ENCODE measurements at regions not wholly inside any gene's neighbourhood (a gene's known extent, or its start where the extent isn't known, plus 50 kb on each side); places are given as distances from the start of the nearest gene placed in this dataset.

- no peak for ATAC-seq
- WGBS, 2 donors (ENCODE audit: low coverage in 1 of 2), result 74 to 78% methylated on average over 4 to 5 of the region's 6 CpGs
Observed at GRCh38 chr12:5191803-5192538, 148.3 kb downstream of the KCNA5 start.

GRCh38 chr12:5192726-5193125 lies 149.0 kb downstream of the KCNA5 start:
- Histone ChIP-seq H3K27me3 (peaks cover 7% of the 10 kb centered on the region), H3K4me3 (no peak overlapping the region), H3K27ac (no peak overlapping the region), H3K4me1 (no peaks in the 10 kb centered on the region), H3K9me3 (no peaks in the 10 kb centered on the region), H3K36me3 (no peaks in the 10 kb centered on the region)
- ATAC-seq, result no peak
- WGBS, 2 donors (ENCODE audit: low coverage in 1 of 2), result 55 to 80% methylated on average over 1 to 2 of the region's 2 CpGs
- TF ChIP-seq, protein P1, sequence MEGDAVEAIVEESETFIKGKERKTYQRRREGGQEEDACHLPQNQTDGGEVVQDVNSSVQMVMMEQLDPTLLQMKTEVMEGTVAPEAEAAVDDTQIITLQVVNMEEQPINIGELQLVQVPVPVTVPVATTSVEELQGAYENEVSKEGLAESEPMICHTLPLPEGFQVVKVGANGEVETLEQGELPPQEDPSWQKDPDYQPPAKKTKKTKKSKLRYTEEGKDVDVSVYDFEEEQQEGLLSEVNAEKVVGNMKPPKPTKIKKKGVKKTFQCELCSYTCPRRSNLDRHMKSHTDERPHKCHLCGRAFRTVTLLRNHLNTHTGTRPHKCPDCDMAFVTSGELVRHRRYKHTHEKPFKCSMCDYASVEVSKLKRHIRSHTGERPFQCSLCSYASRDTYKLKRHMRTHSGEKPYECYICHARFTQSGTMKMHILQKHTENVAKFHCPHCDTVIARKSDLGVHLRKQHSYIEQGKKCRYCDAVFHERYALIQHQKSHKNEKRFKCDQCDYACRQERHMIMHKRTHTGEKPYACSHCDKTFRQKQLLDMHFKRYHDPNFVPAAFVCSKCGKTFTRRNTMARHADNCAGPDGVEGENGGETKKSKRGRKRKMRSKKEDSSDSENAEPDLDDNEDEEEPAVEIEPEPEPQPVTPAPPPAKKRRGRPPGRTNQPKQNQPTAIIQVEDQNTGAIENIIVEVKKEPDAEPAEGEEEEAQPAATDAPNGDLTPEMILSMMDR (IDR thresholded peaks at IDR 0.05), result no peak
- no peak for TF ChIP-seq EP300 (IDR thresholded peaks at IDR 0.05)
- no peak for TF ChIP-seq POLR2AphosphoS5 (IDR thresholded peaks at IDR 0.05)
- TF ChIP-seq POLR2A (IDR thresholded peaks at IDR 0.05), result no peak

More at GRCh38 chr12:5191803-5192538, 148.3 kb downstream of the KCNA5 start:
- no peaks in the 10 kb centered on the region for H3K36me3 ChIP-seq
- peaks cover 1% of the 10 kb centered on the region for H3K27me3 ChIP-seq
- H3K4me3 ChIP-seq, result no peak overlapping the region
- no peak overlapping the region for H3K27ac ChIP-seq
- TF ChIP-seq POLR2A (IDR thresholded peaks at IDR 0.05), result no peak
- TF ChIP-seq, protein P1 (IDR thresholded peaks at IDR 0.05), result no peak
- no peaks in the 10 kb centered on the region for H3K9me3 ChIP-seq
- H3K4me1 ChIP-seq, result no peaks in the 10 kb centered on the region

DNA sequence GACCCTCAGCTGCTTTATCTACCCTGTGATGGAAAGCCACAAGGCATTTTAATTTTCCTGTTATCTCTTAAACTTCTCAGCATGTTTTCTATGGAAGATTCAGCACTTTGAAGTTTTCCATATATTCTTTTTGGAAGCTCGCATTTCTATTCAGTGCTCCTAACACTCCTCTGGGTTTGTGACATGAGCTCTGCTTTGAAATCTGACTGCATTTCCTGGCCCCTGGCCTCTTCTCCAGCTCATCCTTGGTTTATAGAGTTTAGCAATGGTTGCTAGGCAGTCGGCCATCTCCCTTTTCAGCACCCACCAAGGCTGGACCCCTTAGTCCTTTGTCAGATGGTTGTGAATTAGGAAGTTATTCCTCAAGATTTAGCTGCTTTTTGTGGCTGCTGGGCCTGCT lies 150.6 kb downstream of the KCNA5 start:
- no peak overlapping the region for H3K4me3 ChIP-seq
- no peak overlapping the region for H3K27ac ChIP-seq
- WGBS, 2 donors (ENCODE audit: low coverage in 1 of 2), result 74 to 92% methylated on average over 2 of the region's 2 CpGs
- TF ChIP-seq, protein P1 (IDR thresholded peaks at IDR 0.05), result no peak
- TF ChIP-seq POLR2AphosphoS5 (IDR thresholded peaks at IDR 0.05), result no peak
- TF ChIP-seq EP300 (IDR thresholded peaks at IDR 0.05), result no peak
- TF ChIP-seq POLR2A (IDR thresholded peaks at IDR 0.05), result no peak
- no peaks in the 10 kb centered on the region for H3K4me1 ChIP-seq
- peaks cover 18% of the 10 kb centered on the region for H3K27me3 ChIP-seq
- no peak for ATAC-seq
- H3K36me3 ChIP-seq, result no peaks in the 10 kb centered on the region
- H3K9me3 ChIP-seq, result no peaks in the 10 kb centered on the region

DNA sequence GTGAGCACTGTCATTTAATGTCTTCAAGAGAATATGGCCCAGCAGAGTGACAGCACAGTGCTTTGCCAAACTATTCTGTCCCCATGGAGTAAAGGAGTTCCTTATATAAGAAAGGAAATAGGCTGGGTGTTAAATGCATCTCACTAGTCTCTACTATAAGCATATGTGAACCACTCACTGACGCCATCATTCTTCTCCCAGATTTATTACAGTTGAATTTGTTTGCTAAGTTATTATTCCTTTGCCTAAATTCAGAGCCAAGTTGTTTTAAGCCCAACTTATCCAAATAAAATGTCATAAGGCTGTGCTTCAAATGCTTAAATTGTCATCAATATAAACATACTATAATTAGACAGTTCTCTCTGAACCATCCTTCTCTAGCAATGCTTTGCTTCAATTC lies 151.6 kb downstream of the KCNA5 start:
- WGBS, 2 donors (ENCODE audit: low coverage in 1 of 2), result 13 to 25% methylated on average over 1 of the region's 1 CpG
- H3K4me3 ChIP-seq, result no peak overlapping the region
- peaks cover 26% of the 10 kb centered on the region for H3K27me3 ChIP-seq
- H3K9me3 ChIP-seq, result no peaks in the 10 kb centered on the region
- no peak overlapping the region for H3K27ac ChIP-seq
- no peaks in the 10 kb centered on the region for H3K36me3 ChIP-seq
- no peaks in the 10 kb centered on the region for H3K4me1 ChIP-seq
- no peak for TF ChIP-seq POLR2A (IDR thresholded peaks at IDR 0.05)
- TF ChIP-seq EP300 (IDR thresholded peaks at IDR 0.05), result no peak
- TF ChIP-seq, protein P1 (IDR thresholded peaks at IDR 0.05), result no peak
- no peak for TF ChIP-seq POLR2AphosphoS5 (IDR thresholded peaks at IDR 0.05)
- ATAC-seq, result no peak

GRCh38 chr12:5195691-5196090 lies 152.0 kb downstream of the KCNA5 start:
- Histone ChIP-seq H3K4me1 (no peaks in the 10 kb centered on the region), H3K27ac (no peak overlapping the region), H3K4me3 (no peak overlapping the region), H3K9me3 (no peaks in the 10 kb centered on the region), H3K27me3 (peaks cover 30% of the 10 kb centered on the region), H3K36me3 (no peaks in the 10 kb centered on the region)
- TF ChIP-seq EP300 (IDR thresholded peaks at IDR 0.05) (no peak), POLR2AphosphoS5 (IDR thresholded peaks at IDR 0.05) (no peak), POLR2A (IDR thresholded peaks at IDR 0.05) (no peak)
- TF ChIP-seq, protein P1 (IDR thresholded peaks at IDR 0.05), result no peak
- ATAC-seq, result no peak
- WGBS, 2 donors (ENCODE audit: low coverage in 1 of 2), result 53 to 77% methylated on average over 2 to 3 of the region's 3 CpGs

Data from gastroesophageal sphincter (tissue), 4 donors.